GM21825 (cell line): ENCODE measurements at regions not wholly inside any gene's neighbourhood (a gene's known extent, or its start where the extent isn't known, plus 50 kb on each side); places are given as distances from the start of the nearest gene placed in this dataset.

Source experiments
- ATAC-seq: cut with Tn5 transposase; IDR thresholded peaks from one replicate; pipeline ENCODE4 v1.9.1; 2021; ENCODE audit warnings: mild to moderate bottlenecking, moderate library complexity; ENCODE audit not compliant: unreplicated experiment

DNA sequence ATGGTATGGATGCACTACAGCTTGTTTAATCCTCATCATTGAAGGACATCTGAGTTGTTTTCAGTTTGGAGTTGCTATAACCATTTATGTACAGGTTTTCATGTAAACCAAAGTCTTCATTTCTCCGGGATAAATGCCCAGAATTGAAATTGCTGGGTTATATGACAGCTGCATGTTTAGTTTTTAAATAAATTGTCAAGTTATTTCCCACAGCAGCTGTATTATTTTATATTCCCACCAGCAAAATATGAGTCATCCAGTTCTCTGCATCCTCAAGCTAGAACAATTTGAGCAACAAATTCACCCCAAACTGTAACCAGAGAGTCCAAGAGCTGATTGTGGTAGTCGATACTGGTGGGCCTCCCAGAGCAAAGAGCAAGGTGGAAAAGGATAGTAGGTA lies 125.6 kb upstream of the PRNP start:
- no peak for ATAC-seq

GRCh38 chr20:4559906-4560305 lies 126.3 kb upstream of the PRNP start:
- no peak for ATAC-seq

GRCh38 chr20:4559106-4559505 lies 127.2 kb upstream of the PRNP start:
- ATAC-seq: no peak

DNA sequence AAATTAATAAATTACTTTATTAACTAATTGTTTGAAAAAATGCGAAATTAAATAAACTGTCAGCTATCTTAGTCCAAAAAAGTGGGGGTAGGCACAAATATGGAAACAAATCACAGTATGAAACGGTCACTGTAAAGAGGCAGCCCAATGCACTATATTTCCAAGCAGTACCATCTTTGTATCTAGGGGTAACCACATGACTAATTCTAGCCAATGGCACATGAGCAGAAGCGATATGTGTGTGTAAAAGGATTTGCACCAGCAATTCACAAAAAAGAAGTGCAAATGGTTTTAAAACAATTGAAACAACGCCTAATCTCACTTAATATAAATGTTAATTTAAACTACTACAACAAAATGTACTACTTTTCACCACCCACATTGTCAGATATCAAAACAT lies 129.5 kb upstream of the PRNP start:
- ATAC-seq: no peak

DNA sequence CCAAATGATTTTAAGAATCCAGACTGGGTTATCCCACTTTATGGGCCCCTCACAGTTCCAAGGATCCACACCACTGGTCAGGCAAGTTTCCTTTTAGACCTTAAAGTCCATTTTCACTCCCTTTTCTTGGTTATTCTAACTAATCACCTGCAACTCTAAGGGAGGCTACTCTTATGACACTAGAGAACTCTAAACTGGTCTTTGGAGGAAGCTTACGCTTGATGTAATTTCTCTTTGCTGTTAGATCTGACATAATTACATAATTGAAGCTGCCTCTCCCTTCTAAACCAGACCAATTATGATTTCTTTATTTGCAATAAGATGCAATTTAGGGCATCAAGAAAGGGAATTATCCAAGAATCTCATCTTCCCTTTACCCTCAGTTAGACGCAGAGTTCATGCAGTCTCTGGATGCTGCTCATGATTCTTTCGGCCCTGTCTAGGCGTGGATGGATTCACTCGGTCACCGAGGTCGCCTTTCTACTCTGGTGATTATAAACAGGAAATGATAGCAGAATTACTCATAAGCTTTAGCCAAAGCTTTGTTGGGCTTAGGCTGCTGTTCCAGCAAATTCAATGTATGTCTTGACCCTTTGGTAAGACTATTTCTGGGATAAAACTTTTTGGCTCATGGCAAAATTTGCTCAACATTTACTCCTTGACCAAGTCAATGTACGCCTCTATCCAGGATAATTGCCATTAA lies 130.9 kb upstream of the PRNP start:
- ATAC-seq: no peak

DNA sequence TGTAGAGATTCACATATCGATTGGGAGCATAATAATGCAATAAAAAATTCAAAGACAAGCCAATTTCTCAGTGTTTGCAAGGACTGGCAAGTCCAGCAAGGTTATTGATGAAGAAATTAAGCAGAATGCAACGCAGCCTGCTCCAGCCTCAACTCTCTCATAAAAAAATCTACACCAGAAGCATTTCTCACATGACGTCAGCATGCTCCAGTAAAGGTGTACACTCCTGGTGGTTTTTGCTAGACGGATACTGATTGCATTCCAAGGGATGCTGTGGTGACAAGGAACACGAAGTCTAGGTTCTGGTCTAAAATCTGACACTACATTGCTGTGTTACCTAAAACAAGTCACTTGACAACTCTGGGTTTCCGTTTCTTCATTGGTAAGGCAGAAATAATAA lies 131.9 kb upstream of the PRNP start:
- ATAC-seq: no peak

GRCh38 chr20:4552075-4552640 lies 134.1 kb upstream of the PRNP start:
- no peak for ATAC-seq

- ATAC-seq: no peak
Measured at GRCh38 chr20:4550740-4551139, 135.5 kb upstream of the PRNP start.

DNA sequence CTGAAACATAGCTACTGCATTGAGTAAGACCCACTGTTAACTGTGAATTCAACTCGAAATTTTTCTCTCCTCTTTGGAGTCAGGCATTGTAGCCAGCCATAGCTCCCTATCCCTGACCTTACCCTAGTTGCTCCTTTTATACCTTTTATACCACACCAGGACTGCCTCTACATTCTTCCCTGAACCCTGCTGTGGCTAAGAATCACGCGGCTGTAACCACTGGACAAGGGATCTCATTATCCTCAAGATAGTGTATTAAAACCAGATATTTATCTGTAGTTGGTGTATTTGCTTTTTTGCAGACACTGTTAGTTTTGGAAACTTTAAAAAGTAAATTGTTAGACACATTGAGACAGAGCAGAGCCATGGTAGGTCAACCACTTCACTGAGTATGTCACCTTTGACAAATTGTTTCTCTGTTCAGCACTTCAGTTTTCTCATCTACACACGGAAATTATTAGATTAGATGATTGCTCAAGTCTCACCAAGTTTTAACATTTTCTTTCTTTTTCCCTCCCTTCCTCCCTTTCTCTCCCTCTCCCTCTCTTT lies 136.5 kb upstream of the PRNP start:
- ATAC-seq: no peak

DNA sequence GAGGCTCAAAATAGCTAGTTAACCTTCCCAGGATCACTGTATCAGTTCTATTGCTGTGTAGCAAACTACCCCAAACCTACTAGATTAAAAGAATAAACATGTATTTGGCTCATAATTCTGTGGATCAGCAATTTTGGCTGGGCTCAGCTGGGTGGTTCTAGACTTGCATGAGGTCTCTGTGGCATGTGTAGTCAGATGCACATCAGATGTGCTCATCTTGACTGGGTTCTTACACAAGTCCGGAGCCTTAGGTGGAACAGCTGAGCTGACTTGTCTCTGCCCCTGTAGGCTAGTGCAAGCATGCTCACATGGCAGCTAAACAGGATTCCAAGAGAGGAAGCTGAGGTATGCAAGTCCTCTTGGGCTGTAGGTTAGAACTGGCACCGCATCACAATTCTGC lies 137.7 kb upstream of the PRNP start:
- no peak for ATAC-seq

GRCh38 chr20:4546786-4547185 lies 139.5 kb upstream of the PRNP start:
- no peak for ATAC-seq

GRCh38 chr20:4546342-4546741 lies 139.9 kb upstream of the PRNP start:
- ATAC-seq: no peak

- no peak for ATAC-seq
Measured at GRCh38 chr20:4545526-4545925, 140.7 kb upstream of the PRNP start.

DNA sequence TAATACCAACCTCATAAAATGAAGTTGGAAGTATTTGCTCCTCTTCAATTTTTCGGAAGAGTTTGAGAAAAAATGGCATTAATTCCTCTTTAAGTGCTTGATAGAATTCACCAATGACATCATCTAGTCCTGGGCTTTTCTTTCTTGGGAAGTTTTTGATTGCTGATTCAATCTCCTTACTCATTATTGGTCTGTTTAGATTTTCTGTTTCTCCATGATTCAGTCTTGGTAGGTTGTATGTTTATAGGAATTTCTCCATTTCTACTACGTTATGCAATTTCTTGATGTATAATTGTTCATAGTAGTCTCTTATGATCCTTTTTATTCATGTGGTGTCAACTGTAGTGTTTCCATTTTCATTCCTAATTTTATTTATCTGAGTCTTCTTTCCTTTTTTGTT lies 141.5 kb upstream of the PRNP start:
- ATAC-seq: no peak

DNA sequence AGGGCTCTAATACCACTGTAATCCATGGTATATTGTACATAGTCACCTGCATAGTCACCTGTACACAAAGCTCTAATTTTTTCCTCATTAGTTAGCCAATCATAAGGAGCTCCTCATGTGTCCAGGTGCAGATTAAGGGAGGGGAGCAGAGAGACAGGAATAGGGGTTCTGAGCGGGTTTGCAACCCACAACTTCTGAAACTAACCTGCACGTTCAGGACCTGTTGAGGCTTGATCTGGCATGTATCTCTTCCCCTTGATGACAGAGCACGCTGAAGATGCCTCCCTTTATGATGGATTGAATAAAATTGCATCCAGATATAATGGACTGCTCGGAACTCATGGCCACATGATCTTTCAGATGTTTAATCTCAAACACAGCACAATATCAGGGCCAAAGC lies 144.0 kb upstream of the PRNP start:
- ATAC-seq: no peak

DNA sequence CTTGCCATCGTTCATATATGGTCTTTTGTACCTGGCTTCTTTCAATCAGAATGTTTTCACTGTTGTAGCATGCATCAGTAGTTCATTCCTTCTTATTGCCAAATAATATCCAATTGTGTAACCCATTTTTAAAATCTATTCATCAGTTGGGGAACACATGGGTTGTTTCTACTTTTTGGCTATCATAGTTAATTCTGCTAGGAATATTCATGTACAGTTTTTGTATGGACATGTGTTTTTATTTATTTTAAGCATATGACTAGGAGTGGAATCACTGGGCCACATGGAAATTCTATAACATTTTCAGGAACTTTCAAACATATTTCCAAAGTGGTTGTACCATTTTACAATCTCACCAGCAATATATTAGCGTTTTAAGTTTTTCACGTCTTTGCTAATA lies 151.9 kb upstream of the PRNP start:
- ATAC-seq: no peak

DNA sequence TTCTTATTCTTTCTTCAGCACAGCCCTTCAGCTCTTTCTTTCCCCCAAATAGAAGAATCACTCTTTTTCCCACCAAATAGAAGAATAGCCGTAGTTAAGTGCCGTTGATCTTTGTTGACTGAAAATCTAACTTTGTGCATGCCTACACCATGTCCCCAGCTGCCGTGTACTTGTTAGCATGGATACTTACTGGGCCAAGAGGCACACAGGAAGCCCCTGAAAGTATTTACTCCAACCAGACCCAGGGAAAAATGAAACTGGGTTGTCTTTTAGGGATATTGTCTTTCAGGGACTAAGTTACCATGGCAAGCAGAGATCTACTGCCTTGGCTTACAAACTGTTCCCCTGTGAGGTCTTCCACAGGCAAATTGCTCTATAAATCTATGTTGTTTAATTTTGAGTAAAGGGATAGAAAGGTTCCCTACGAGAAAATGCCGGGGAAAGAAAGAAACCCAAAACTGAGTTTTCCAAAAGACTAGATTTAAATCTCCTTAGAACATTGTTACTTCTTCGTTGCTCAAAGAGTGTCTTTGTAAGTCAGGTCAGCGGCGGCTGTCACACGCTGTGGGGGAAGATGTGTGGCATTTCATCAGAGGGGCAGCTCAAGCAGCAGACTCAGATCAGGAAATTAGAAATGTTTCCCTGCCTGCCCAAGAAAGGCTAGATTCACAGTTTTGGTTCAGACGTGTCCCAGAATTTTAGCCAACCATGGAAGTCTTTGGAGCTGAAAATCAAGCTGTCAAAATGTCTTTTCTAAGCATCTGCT lies 152.7 kb upstream of the PRNP start:
- no peak for ATAC-seq

DNA sequence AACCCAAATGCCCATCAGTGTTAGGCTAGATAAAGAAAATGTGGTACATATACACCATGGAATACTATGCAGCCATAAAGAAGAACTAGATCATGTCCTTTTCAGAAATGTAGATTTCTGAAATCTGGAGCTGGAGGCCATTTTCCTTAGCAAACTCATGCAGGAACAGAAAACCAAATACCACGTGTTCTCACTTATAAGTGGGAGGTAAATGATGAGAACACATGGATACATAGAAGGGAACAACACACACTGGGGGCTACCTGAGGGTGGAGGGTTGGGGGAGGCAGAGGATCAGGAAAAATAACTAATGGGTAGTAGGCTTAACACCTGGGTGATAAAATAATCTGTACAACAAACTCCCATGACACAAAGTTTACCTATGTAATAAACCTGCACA lies 153.5 kb upstream of the PRNP start:
- ATAC-seq: no peak

DNA sequence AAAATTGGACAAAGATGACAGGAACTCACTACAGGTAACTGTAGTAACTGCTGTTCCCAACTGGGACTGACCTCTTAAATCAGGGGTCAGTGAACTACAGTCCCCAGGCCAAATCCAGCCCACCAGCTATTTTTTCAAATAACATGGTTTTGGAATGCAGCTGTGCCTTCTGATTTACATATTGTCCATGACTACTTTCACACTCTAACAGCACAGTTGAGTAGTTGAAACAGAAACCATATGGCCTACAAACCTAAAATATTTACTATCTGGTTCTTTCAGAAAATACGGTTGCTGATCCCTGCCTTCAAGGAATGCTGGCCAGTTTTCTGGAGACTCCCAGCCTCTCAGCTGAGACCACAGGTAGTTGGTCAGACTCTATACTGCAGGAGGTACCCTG lies 161.5 kb upstream of the PRNP start:
- no peak for ATAC-seq

- ATAC-seq: no peak
Measured at GRCh38 chr20:4524307-4524706, 161.9 kb upstream of the PRNP start.

- no peak for ATAC-seq
Measured at GRCh38 chr20:4522310-4522709, 163.9 kb upstream of the PRNP start.
